Prostate gland (tissue), 2 donors: ENCODE measurements at regions not wholly inside any gene's neighbourhood (a gene's known extent, or its start where the extent isn't known, plus 50 kb on each side); places are given as distances from the start of the nearest gene placed in this dataset.

Experiments used
- DNase-seq: peaks from one replicate; pipeline ENCODE4 v3.0.0-alpha.2; 2019; ENCODE audit warnings: low spot score
- H3K27ac ChIP-seq, 2 donors: fragments of 200-600 bp; sonication (generic); 2 replicates each; pipeline ENCODE4 v1.5.1; 2017 to 2019
- H3K27me3 ChIP-seq: fragments of 200-600 bp; sonication (generic); replicated peaks from 2 replicates; pipeline ENCODE4 v1.5.1; 2019; ENCODE audit not compliant: insufficient read depth
- H3K36me3 ChIP-seq, 2 donors: fragments of 200-600 bp; sonication (generic); 1 replicate in 1 of 2; 2 replicates in 1 of 2; pipeline versions ENCODE4 v1.5.1 to v1.8.1; 2017 to 2019
- H3K4me1 ChIP-seq: fragments of 200-600 bp; sonication (generic); replicated peaks from 2 replicates; pipeline ENCODE4 v1.5.1; 2019
- H3K4me3 ChIP-seq, 2 donors: fragments of 200-600 bp; sonication (generic); 2 replicates each; pipeline ENCODE4 v1.5.1; 2017 to 2019
- H3K9me3 ChIP-seq: fragments of 200-600 bp; sonication (generic); 2 replicates; pipeline ENCODE4 v1.5.1; 2017
- CTCF ChIP-seq, 4 experiments: fragments of 200-600 bp in 2 of 4; fragments of 450-650 bp in 2 of 4; sonication (generic) in 2 of 4; IDR thresholded peaks; 1 replicate in 3 of 4; 2 replicates in 1 of 4; pipeline ENCODE4 v1.5.1; 2016 to 2019; ENCODE audit warnings: antibody characterized with exemption in 4 of 4, mild to moderate bottlenecking in 2 of 4, moderate library complexity in 2 of 4
- POLR2A ChIP-seq: fragments of 450-650 bp; IDR thresholded peaks from one replicate; pipeline ENCODE4 v1.6.1; 2016; ENCODE audit warnings: antibody characterized with exemption, mild to moderate bottlenecking
- POLR2AphosphoS5 ChIP-seq: sonication (generic); formaldehyde crosslinking; IDR thresholded peaks from one replicate; pipeline ENCODE4 v1.6.1; 2017; ENCODE audit warnings: antibody characterized with exemption
- WGBS: methylation state at CpG from one replicate; pipeline ENCODE4 v1.1.5; 2018; 5-methylcytosine and 5-hydroxymethylcytosine counted together
- intact Hi-C: fragments of 100-400 bp; cut with DNase I; formaldehyde crosslinking; loops from one replicate; pipeline ENCODE4 v1.14.2; 2022
- small RNA-seq, 2 donors: library from RNA; depleted of rRNA; stranded (forward); fragments of <200 nt; gene quantifications; one replicate each; pipeline ENCODE3, GENCODE V24; 2016

DNA sequence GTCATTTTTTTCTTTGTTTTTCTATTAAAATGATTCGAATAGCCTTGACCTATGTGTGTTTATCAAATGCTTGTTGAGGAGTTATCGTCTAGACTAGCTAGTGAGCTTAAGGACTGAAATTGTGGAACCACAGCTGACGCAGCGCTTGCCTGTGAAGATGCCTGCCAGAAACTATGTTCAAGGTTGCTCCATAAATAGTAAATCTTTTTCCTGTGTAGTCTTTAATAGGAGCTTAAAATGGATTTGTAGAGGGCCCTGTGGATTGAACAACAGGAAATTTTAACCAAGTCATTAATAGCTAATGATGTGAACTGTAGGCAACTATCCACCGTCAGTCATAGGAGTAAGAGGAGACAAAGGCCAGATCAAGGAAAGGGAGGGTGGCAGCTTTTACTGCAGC lies 145.1 kb downstream of the GNAI1 start:
- no peak overlapping the region for H3K4me3 ChIP-seq
- no peaks in the 10 kb centered on the region for H3K4me1 ChIP-seq
- DNase-seq: no peak
- 61% methylated on average over 5 of the region's 5 CpGs for whole genome bisulfite sequencing
- intact Hi-C loops: no loop called here
- H3K36me3 ChIP-seq: no peaks in the 10 kb centered on the region
- H3K9me3 ChIP-seq: no peaks in the 10 kb centered on the region
- no peak overlapping the region for H3K27ac ChIP-seq
- TF ChIP-seq CTCF (IDR thresholded peaks at IDR 0.05) (no peak), POLR2AphosphoS5 (no peak), POLR2A (no peak)
- no peaks in the 10 kb centered on the region for H3K27me3 ChIP-seq

DNA sequence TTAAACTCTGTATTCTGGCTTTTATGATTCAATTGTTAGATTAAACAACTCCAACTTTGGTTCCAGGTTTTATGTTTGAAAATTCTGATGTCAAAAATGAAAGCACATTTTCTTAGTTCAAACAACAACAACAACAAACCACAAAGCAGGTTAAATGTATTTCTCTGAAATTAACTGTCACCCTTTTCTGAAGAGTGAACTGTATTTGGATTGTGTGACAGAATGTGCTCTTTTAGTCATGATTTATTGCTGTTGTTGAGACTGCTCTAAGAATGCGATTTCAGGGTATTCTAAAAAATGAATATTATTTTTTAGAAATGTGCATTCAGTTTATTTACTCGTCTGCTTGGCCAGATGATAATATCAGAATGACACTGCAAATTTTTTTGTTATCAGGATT lies 144.1 kb downstream of the GNAI1 start:
- Histone ChIP-seq H3K27ac (no peak overlapping the region), H3K9me3 (no peaks in the 10 kb centered on the region), H3K4me3 (no peak overlapping the region), H3K4me1 (no peaks in the 10 kb centered on the region), H3K27me3 (no peaks in the 10 kb centered on the region), H3K36me3 (no peaks in the 10 kb centered on the region)
- intact Hi-C loops: no loop called here
- WGBS: 51% methylated on average over 2 of the region's 2 CpGs
- DNase-seq: no peak
- no peak for TF ChIP-seq POLR2AphosphoS5
- TF ChIP-seq POLR2A: no peak
- TF ChIP-seq CTCF (IDR thresholded peaks at IDR 0.05): no peak

- Histone ChIP-seq H3K4me3 (no peak overlapping the region), H3K27ac (no peak overlapping the region), H3K36me3 (no peaks in the 10 kb centered on the region), H3K4me1 (no peaks in the 10 kb centered on the region), H3K27me3 (no peaks in the 10 kb centered on the region), H3K9me3 (no peaks in the 10 kb centered on the region)
- 17% methylated on average over 6 of the region's 6 CpGs for WGBS
- no peak for TF ChIP-seq CTCF (IDR thresholded peaks at IDR 0.05)
- peak; percentile 21 for TF ChIP-seq POLR2AphosphoS5
- intact Hi-C loops: no loop called here
- DNase-seq: no peak
These were observed 143.1 kb downstream of the GNAI1 start for GRCh38 chr7:80277434-80278427.

Small RNA genes lying in the stretch of these regions (small RNA-seq; reads per million reads assigned to genes)
- 0 reads per million in 2 donors for gene RN7SL35P
- 0 reads per million in 2 donors for gene SNRPBP1
